NCI-H526 (cell line): ENCODE measurements at regions not wholly inside any gene's neighbourhood (a gene's known extent, or its start where the extent isn't known, plus 50 kb on each side); places are given as distances from the start of the nearest gene placed in this dataset.

Source experiments
- DNase-seq, 2 experiments: peaks; one replicate each; lab custom pipeline; 2025; lab: John Stamatoyannopoulos, UW

- no peak for DNase-seq
Observed at GRCh38 chr20:24738981-24739633, 210.0 kb upstream of the CST7 start.

- DNase-seq = no peak
Observed at GRCh38 chr20:24739746-24740145, 209.3 kb upstream of the CST7 start.

- DNase-seq = no peak
Observed at GRCh38 chr20:24741493-24742072, 207.5 kb upstream of the CST7 start.

GRCh38 chr20:24742436-24742835 is 206.6 kb upstream of the CST7 start:
- DNase-seq = no peak

- DNase-seq = no peak
Observed at GRCh38 chr20:24742989-24743388, 206.1 kb upstream of the CST7 start.

- DNase-seq = no peak
Observed at GRCh38 chr20:24743641-24744040, 205.4 kb upstream of the CST7 start.

- peak in 1 of 2 experiments; percentile 50 for DNase-seq
Observed at GRCh38 chr20:24744747-24745146, 204.3 kb upstream of the CST7 start.

- DNase-seq = no peak
Observed at GRCh38 chr20:24745206-24745605, 203.9 kb upstream of the CST7 start.

- no peak for DNase-seq
Observed at GRCh38 chr20:24745617-24746350, 203.3 kb upstream of the CST7 start.

DNA sequence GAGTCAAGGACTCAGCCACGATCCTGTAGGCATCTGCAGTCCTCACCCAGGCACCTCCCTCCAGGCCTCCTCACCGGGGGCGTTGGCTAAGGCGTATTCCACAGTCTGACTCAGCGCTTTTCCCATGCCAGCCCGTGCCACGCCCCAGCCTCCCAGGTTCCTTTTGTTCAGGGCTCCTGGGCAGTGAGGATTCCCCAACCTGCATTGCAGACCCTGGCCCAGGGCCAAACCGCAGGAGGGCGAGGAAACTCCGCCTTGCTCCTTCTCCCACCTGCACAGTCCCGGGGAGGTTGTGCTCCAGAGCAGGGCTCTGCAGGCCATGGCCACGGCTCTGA is 202.8 kb upstream of the CST7 start:
- DNase-seq = peak; percentile 55 to 81

GRCh38 chr20:24747010-24747712 is 201.9 kb upstream of the CST7 start:
- DNase-seq = no peak

- no peak for DNase-seq
Observed at GRCh38 chr20:24747881-24748595, 201.0 kb upstream of the CST7 start.

GRCh38 chr20:24751551-24751950 is 197.5 kb upstream of the CST7 start:
- DNase-seq = no peak

- no peak for DNase-seq
Observed at GRCh38 chr20:24752612-24753011, 196.5 kb upstream of the CST7 start.

- DNase-seq = no peak
Observed at GRCh38 chr20:24753130-24753529, 195.9 kb upstream of the CST7 start.

DNA sequence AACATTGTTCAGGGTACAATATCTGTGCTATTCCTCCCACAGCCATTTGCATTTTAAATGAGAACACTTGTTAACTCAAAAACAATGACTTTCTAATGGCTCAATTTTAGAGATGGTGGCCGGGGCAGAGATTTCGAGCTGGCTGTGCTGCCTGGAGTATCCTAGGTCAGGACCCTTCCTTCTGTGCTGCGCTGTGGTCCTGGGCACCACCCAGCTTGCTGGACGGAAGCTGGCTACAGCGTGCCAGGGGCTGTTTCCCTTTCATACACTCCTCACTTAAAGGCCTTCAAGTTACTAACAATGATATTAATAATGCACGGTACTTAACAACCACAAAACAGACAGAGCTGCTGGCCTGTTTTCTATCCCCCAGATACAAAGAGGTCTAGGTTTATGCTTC is 194.4 kb upstream of the CST7 start:
- no peak for DNase-seq

DNA sequence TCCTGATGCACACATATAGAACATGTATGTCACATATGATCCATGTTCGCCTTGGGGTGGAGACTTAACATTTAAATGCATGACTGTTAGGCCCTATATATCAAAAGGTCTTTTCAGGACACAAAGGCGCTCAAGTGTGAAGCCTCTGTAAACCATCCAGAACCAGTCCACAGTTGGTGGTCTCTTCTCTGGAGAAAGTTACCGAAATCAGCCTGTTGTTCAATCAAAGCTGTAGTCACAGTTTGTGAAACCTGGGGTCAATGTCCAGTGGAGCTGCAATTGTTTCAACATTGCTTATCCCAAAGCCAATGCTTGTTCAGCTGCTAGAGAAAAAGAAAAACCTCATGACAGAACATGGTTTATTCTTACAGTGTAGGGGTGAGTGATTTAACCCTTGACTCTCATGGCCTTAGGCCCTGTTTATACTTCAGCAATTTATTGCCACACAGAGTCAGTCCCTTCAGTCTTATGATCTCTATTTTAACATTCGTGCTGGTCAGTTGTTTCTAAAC is 193.6 kb upstream of the CST7 start:
- peak in 1 of 2 experiments; percentile 56 for DNase-seq

GRCh38 chr20:24756292-24757025 is 192.6 kb upstream of the CST7 start:
- DNase-seq = no peak

- DNase-seq = no peak
Observed at GRCh38 chr20:24761220-24762065, 187.6 kb upstream of the CST7 start.

DNA sequence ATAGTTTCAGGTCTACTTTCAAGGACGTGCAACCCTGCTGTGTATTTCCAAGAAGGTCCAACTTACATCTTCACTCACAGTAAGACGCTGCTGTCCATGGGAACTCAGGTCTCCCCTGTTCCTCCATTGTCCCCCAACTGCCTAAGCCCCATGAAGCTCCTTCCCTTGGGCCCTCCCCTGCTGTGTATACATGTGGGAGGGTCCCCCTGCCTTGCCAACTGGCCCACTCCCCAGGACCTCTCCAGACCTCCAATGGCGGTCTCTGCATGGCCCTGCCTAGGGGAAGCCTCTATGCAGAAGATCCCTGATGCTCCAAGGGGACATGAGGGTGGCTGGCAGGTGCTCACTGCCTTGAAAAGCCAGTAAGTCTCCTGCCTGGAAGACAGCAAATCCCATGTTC is 186.7 kb upstream of the CST7 start:
- no peak for DNase-seq
